HL-60 (cell line): ENCODE measurements at regions not wholly inside any gene's neighbourhood (a gene's known extent, or its start where the extent isn't known, plus 50 kb on each side); places are given as distances from the start of the nearest gene placed in this dataset.

ENCODE experiments used
- DNase-seq, 2 experiments: peaks; one replicate each; pipeline ENCODE4 v3.0.0-alpha.2; 2010 to 2020; ENCODE audit warnings: low read depth in 1 of 2, low spot score in 1 of 2
- H3K27ac ChIP-seq: fragments of 250-450 bp; sonication (Bioruptor Pico); replicated peaks from 2 replicates; pipeline ENCODE4 v1.5.1; 2020; ENCODE audit warnings: mild to moderate bottlenecking, moderate library complexity
- H3K27me3 ChIP-seq: fragments of 250-450 bp; sonication (Bioruptor Pico); 2 replicates; pipeline ENCODE4 v1.5.1; 2021; ENCODE audit warnings: mild to moderate bottlenecking, moderate library complexity; ENCODE audit not compliant: insufficient read depth, poor library complexity, severe bottlenecking
- H3K4me3 ChIP-seq: replicated peaks from 2 replicates; pipeline ENCODE4 v1.5.1; 2011; ENCODE audit warnings: mild to moderate bottlenecking, control low read depth, low read length; ENCODE audit not compliant: insufficient read depth
- CTCF ChIP-seq: IDR thresholded peaks from one replicate; pipeline ENCODE4 v1.5.1; 2011; ENCODE audit warnings: low read length, control low read depth, inconsistent platforms; ENCODE audit not compliant: insufficient read depth
- GABPA ChIP-seq: IDR thresholded peaks from 2 replicates; pipeline ENCODE4 v1.6.1; 2012; ENCODE audit warnings: low read depth
- POLR2AphosphoS5 ChIP-seq: IDR thresholded peaks from 2 replicates; pipeline ENCODE4 v1.6.1; 2012; ENCODE audit warnings: low read depth
- REST ChIP-seq: IDR thresholded peaks from 2 replicates; pipeline ENCODE4 v1.6.1; 2012; ENCODE audit warnings: low read depth; ENCODE audit not compliant: insufficient replicate concordance
- SPI1 ChIP-seq: IDR thresholded peaks from 2 replicates; pipeline ENCODE4 v1.6.1; 2012; ENCODE audit warnings: low read depth, mild to moderate bottlenecking, borderline replicate concordance

GRCh38 chr7:9752033-9752432, 1221.6 kb upstream of the PHF14 start:
- H3K27ac ChIP-seq, result no peak overlapping the region
- H3K4me3 ChIP-seq, result no peak overlapping the region
- no peak for DNase-seq
- TF ChIP-seq POLR2AphosphoS5, result no peak
- TF ChIP-seq SPI1, result no peak
- TF ChIP-seq CTCF, result no peak
- no peak for TF ChIP-seq REST
- TF ChIP-seq GABPA, result no peak
- H3K27me3 ChIP-seq, result no peaks in the 10 kb centered on the region

- no peak overlapping the region for H3K4me3 ChIP-seq
- no peak for TF ChIP-seq POLR2AphosphoS5
- TF ChIP-seq SPI1, result no peak
- no peak for TF ChIP-seq GABPA
- TF ChIP-seq CTCF, result no peak
- no peak for TF ChIP-seq REST
- DNase-seq, result no peak
- H3K27ac ChIP-seq, result no peak overlapping the region
- no peaks in the 10 kb centered on the region for H3K27me3 ChIP-seq
Observed at GRCh38 chr7:9761224-9761623, 1212.4 kb upstream of the PHF14 start.

- Histone ChIP-seq H3K27ac (no peak overlapping the region), H3K4me3 (no peak overlapping the region), H3K27me3 (no peaks in the 10 kb centered on the region)
- DNase-seq, result no peak
- peak; percentile 88 for TF ChIP-seq REST
- TF ChIP-seq GABPA, result no peak
Observed at GRCh38 chr7:9776900-9777299, 1196.8 kb upstream of the PHF14 start.

- no peak overlapping the region for H3K27ac ChIP-seq
Observed at GRCh38 chr7:9778367-9778766, 1195.3 kb upstream of the PHF14 start.

More at GRCh38 chr7:9778367-9778766, 1195.3 kb upstream of the PHF14 start:
- no peak overlapping the region for H3K4me3 ChIP-seq
- DNase-seq, result no peak
- TF ChIP-seq CTCF (no peak), GABPA (no peak), SPI1 (no peak), POLR2AphosphoS5 (no peak), REST (no peak)
- H3K27me3 ChIP-seq, result no peaks in the 10 kb centered on the region
